IPS-11a (cell line): ENCODE measurements at regions not wholly inside any gene's neighbourhood (a gene's known extent, or its start where the extent isn't known, plus 50 kb on each side); places are given as distances from the start of the nearest gene placed in this dataset.

Experiments
- H3K4me3 ChIP-seq: one replicate; pipeline ENCODE4 v1.5.1; 2013; ENCODE audit warnings: low read depth, low read length, control low read depth

GRCh38 chr21:35421221-35421620 is 372.1 kb upstream of the RUNX1 start:
- H3K4me3 ChIP-seq, result no peak overlapping the region

GRCh38 chr21:35420656-35421055 is 371.6 kb upstream of the RUNX1 start:
- no peak overlapping the region for H3K4me3 ChIP-seq

GRCh38 chr21:35417762-35418161 is 368.7 kb upstream of the RUNX1 start:
- H3K4me3 ChIP-seq, result no peak overlapping the region

DNA sequence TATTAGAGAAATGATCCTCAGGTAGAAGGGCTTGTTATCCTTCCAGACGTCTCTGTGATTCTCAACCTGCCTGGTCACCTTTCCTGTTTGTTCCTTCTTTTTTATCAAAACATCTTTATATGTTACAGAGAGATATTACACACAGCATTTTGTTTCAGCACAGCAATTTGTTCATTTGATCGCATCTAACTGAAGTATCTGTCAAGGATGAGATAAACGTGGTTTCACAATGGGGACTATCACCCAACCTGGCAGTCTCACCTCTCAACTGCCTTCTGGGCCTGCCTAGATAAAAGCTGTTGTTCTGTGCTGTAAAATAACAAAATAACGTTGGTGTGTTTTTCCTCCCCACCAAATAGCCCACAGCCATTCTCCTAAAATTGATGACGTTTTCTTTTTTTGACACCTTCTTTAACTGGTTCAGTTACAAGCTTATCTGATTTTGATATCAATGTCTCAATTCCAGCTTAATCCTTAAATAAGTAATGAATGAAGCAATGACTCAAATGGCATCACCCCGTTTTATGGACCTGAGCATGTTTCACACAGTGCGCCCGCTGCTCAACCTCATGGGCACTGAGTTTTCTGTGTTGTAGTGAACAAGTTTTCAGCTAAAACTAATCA is 367.9 kb upstream of the RUNX1 start:
- H3K4me3 ChIP-seq, result no peak overlapping the region

GRCh38 chr21:35414507-35415139 is 365.5 kb upstream of the RUNX1 start:
- no peak overlapping the region for H3K4me3 ChIP-seq

GRCh38 chr21:35414056-35414455 is 365.0 kb upstream of the RUNX1 start:
- H3K4me3 ChIP-seq, result no peak overlapping the region

DNA sequence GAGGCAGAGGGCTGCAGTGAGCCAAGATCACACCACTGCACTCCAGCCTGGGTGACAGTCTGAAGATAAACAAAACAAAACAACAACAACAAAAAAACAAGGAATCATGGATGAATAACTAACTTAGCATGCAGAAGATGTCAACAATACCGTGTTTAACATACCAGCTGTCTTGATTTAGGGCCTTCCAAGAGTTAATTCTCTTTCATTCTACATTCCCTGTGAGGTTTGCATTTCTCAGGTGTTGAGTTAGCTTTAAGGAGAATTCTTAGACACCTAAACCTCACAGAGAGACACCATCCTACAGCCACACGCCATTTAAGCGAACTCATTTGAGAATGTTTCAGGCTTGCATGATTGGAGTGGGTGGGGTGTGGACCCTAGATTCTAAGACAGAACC is 363.1 kb upstream of the RUNX1 start:
- no peak overlapping the region for H3K4me3 ChIP-seq

GRCh38 chr21:35411434-35411833 is 362.3 kb upstream of the RUNX1 start:
- no peak overlapping the region for H3K4me3 ChIP-seq

- H3K4me3 ChIP-seq, result no peak overlapping the region
Observed at GRCh38 chr21:35410656-35411055, 361.6 kb upstream of the RUNX1 start.

- no peak overlapping the region for H3K4me3 ChIP-seq
Observed at GRCh38 chr21:35410123-35410522, 361.0 kb upstream of the RUNX1 start.

- no peak overlapping the region for H3K4me3 ChIP-seq
Observed at GRCh38 chr21:35408401-35408800, 359.3 kb upstream of the RUNX1 start.

GRCh38 chr21:35406635-35407034 is 357.5 kb upstream of the RUNX1 start:
- H3K4me3 ChIP-seq, result no peak overlapping the region

GRCh38 chr21:35405981-35406380 is 356.9 kb upstream of the RUNX1 start:
- H3K4me3 ChIP-seq, result no peak overlapping the region

- no peak overlapping the region for H3K4me3 ChIP-seq
Observed at GRCh38 chr21:35404247-35404646, 355.1 kb upstream of the RUNX1 start.

DNA sequence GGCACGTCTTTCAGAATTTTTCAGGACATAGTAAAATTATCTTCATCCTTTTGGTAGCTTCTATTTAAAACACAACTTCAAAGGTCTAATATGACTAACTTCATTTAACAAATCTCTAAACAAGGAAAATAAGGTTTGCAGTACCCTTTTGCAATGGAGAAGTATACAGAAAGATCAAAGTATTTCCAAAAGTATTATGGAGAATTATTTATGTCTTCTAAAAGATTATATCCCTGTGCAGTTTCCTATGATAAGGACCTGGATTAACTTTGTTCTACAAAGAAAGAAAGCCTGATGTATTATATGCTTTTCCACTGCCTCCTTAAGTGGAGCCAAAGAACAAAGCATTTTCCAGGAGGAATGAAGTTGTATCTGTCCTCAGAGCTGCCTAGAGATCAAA is 353.0 kb upstream of the RUNX1 start:
- H3K4me3 ChIP-seq, result no peak overlapping the region

DNA sequence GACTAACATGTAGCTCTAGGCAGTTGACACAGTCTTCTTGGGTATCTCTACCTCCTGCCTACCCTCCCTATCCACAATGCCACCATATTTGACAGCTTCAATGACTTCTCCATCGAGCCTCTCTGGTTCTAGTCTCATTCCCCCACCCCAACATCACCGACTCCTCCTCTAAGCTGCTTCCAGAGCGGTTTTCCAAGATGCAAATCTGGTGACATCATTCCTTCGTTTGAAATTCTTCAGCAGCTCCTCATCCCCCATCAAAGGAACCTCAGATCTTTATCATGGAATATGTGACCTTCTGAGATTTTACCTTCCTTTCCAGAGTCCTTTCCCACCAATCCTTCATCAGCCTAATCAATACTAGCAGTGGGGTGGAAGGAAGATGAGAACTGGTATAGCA is 352.4 kb upstream of the RUNX1 start:
- no peak overlapping the region for H3K4me3 ChIP-seq

- H3K4me3 ChIP-seq, result no peak overlapping the region
Observed at GRCh38 chr21:35400233-35400939, 351.3 kb upstream of the RUNX1 start.

GRCh38 chr21:35399706-35400105 is 350.6 kb upstream of the RUNX1 start:
- H3K4me3 ChIP-seq, result no peak overlapping the region

- H3K4me3 ChIP-seq, result no peak overlapping the region
Observed at GRCh38 chr21:35399002-35399530, 350.0 kb upstream of the RUNX1 start.

DNA sequence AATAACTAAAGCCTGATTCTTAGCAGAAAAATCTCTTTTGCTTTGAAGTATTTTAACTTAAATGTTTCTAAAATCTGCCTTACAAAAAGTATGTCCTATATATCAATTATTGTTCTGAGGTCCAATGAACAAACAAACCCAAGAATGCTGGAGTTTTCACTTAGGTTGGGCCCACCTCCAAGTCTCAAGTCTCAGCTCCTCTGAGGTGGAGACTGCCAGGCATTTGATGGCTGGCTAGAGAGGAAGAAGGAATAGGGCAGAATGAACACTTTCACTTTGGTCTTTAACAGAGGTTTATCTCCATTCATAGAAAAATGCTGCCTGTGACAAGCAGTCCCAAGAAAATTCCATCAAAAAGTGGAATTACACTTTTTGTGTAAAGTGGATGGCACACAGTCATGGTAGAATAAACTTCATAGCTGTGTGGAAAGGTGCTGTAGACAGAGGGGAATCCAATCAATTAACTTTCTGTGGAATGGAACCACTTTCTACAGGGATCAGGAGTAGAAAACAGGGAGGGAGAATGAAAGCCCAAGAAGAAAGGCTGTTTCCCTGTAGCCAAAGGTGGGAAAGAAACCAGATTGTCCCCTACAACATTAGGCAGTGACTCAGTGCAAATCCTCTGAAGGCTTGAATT is 349.4 kb upstream of the RUNX1 start:
- H3K4me3 ChIP-seq, result no peak overlapping the region

- H3K4me3 ChIP-seq, result no peak overlapping the region
Observed at GRCh38 chr21:35397781-35398180, 348.7 kb upstream of the RUNX1 start.

DNA sequence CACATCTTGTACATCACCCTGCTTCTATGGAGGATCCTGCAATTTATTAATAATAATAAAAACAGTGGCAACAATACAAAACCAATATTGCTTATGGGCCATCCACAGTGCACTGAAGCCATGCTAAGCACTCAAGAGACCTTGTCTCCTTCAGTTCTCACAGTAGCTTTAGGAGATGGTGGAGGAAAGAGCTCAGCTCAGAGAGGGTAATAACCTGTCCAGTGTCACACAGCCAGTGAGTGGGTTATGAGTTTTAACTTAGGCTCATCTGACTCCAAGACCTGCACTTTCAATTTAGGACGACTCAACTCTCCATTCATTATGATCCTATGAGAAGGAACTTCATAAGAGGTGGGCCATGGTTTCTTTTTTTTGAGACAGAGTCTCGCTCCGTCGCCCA is 347.6 kb upstream of the RUNX1 start:
- H3K4me3 ChIP-seq, result no peak overlapping the region
